ENCODE measurements at regions not wholly inside any gene's neighbourhood (a gene's known extent, or its start where the extent isn't known, plus 50 kb on each side); places are given as distances from the start of the nearest gene placed in this dataset.
"Not testable (repeated sequence)": the region's sequence is repeated elsewhere in the genome, so short reads cannot be mapped to it uniquely, and the experiment has no call there.

GRCh38 chr13:23087880-23088279 is 92.9 kb upstream of the SGCG start:
- Histone ChIP-seq H3K27me3 (no peaks in the 10 kb centered on the region), H3K4me3 (no peak overlapping the region), H3K36me3 (no peaks in the 10 kb centered on the region), H3K9me3 (no peaks in the 10 kb centered on the region), H3K27ac (no peak overlapping the region), H3K4me1 (no peaks in the 10 kb centered on the region)
- no peak for TF ChIP-seq POLR2A (IDR thresholded peaks at IDR 0.05)
- peak in 1 of 6 experiments; percentile 4 for TF ChIP-seq CTCF (IDR thresholded peaks at IDR 0.05)
- DNase-seq = no peak

- no peaks in the 10 kb centered on the region for H3K4me1 ChIP-seq
- H3K27me3 ChIP-seq = no peaks in the 10 kb centered on the region
- TF ChIP-seq CTCF (IDR thresholded peaks at IDR 0.05) (no peak), POLR2A (IDR thresholded peaks at IDR 0.05) (no peak)
- no peaks in the 10 kb centered on the region for H3K9me3 ChIP-seq
- no peak for DNase-seq
- H3K36me3 ChIP-seq = no peaks in the 10 kb centered on the region
- no peak overlapping the region for H3K4me3 ChIP-seq
- H3K27ac ChIP-seq = no peak overlapping the region
Observed at GRCh38 chr13:23098161-23098907, 82.4 kb upstream of the SGCG start.

- no peaks in the 10 kb centered on the region for H3K36me3 ChIP-seq
- H3K27ac ChIP-seq = no peak overlapping the region
- DNase-seq = no peak
- no peaks in the 10 kb centered on the region for H3K27me3 ChIP-seq
- H3K9me3 ChIP-seq = no peaks in the 10 kb centered on the region
- no peak for TF ChIP-seq POLR2A (IDR thresholded peaks at IDR 0.05)
- no peak for TF ChIP-seq CTCF (IDR thresholded peaks at IDR 0.05)
- no peaks in the 10 kb centered on the region for H3K4me1 ChIP-seq
- H3K4me3 ChIP-seq = no peak overlapping the region
Observed at GRCh38 chr13:23105051-23105450, 75.7 kb upstream of the SGCG start.

- Histone ChIP-seq H3K9me3 (no peaks in the 10 kb centered on the region), H3K27me3 (no peaks in the 10 kb centered on the region), H3K4me3 (no peak overlapping the region), H3K4me1 (no peaks in the 10 kb centered on the region), H3K27ac (no peak overlapping the region), H3K36me3 (no peaks in the 10 kb centered on the region)
- no peak for TF ChIP-seq CTCF (IDR thresholded peaks at IDR 0.05)
- TF ChIP-seq POLR2A (IDR thresholded peaks at IDR 0.05) = no peak
- DNase-seq = no peak
Observed at GRCh38 chr13:23107665-23108064, 73.1 kb upstream of the SGCG start.

- no peaks in the 10 kb centered on the region for H3K9me3 ChIP-seq
Observed at GRCh38 chr13:23119131-23119530, 61.6 kb upstream of the SGCG start.

GRCh38 chr13:23127540-23127939 is 53.2 kb upstream of the SGCG start:
- not testable (repeated sequence) for H3K36me3 ChIP-seq, H3K9me3 ChIP-seq, DNase-seq, H3K4me3 ChIP-seq, H3K27me3 ChIP-seq, H3K27ac ChIP-seq, H3K4me1 ChIP-seq

More at GRCh38 chr13:23119131-23119530, 61.6 kb upstream of the SGCG start:
- Histone ChIP-seq H3K27ac (no peak overlapping the region), H3K4me1 (no peaks in the 10 kb centered on the region), H3K4me3 (no peak overlapping the region), H3K36me3 (no peaks in the 10 kb centered on the region), H3K27me3 (no peaks in the 10 kb centered on the region)
- DNase-seq = no peak
- TF ChIP-seq CTCF (IDR thresholded peaks at IDR 0.05) (no peak), POLR2A (IDR thresholded peaks at IDR 0.05) (no peak)
